ENCODE measurements at regions not wholly inside any gene's neighbourhood (a gene's known extent, or its start where the extent isn't known, plus 50 kb on each side); places are given as distances from the start of the nearest gene placed in this dataset.

DNA sequence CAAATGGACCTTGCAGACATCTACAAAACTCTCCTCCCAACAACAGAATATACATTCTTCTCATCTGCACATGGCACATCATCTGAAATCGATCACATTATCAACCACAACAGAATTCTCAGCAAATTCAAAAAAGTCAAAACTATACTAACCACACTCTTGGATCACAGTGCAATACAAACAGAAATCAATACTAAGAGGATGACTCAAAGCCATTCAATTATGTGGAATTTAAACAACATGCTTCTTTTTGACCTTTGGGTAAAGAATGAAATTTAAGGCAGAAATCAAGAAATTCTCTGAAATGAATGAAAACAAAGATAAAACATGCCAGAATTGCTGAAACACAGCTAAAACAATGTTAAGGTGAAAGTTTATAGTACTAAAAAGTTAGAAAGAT is 358.1 kb downstream of the NSUN3 start:
- TF ChIP-seq CTCF (IDR thresholded peaks at IDR 0.05; ENCODE audit: low read depth, low read length) (no peak), EZH2phosphoT487 (IDR thresholded peaks at IDR 0.05; ENCODE audit: low read depth) (no peak)
